ENCODE measurements at regions not wholly inside any gene's neighbourhood (a gene's known extent, or its start where the extent isn't known, plus 50 kb on each side); places are given as distances from the start of the nearest gene placed in this dataset.

GRCh38 chr18:57922885-57923284 is 119.8 kb upstream of the ATP8B1 start:
- Histone ChIP-seq H3K4me1 (ENCODE audit: control insufficient read depth, extremely low read depth, insufficient read depth, low read length) (peaks cover 11% of the 10 kb centered on the region), H4K20me1 (replicated peaks; ENCODE audit: control insufficient read depth, extremely low read depth, insufficient read depth, low read length) (no peaks in the 10 kb centered on the region), H3K4me3 (replicated peaks in 1 of 3; ENCODE audit: insufficient read depth in 1 of 3, low read depth in 1 of 3, low read length in 3 of 3) (no peak overlapping the region), H3K4me2 (ENCODE audit: insufficient read depth, low read length) (no peak overlapping the region), H3K9me3 (replicated peaks; ENCODE audit: control insufficient read depth, insufficient read depth, low read length) (no peaks in the 10 kb centered on the region), H3K36me3 (ENCODE audit: control insufficient read depth in 2 of 2, extremely low read depth in 1 of 2, insufficient read depth in 2 of 2, low read length in 2 of 2) (no peaks in the 10 kb centered on the region), H3K27ac (ENCODE audit: insufficient read depth, low read depth, low read length) (no peak overlapping the region), H3K27me3 (ENCODE audit: control insufficient read depth in 2 of 2, insufficient read depth in 2 of 2, low read length in 2 of 2) (no peaks in the 10 kb centered on the region), H3K9ac (replicated peaks; ENCODE audit: extremely low read depth, insufficient read depth, low read length) (no peak overlapping the region), H3K9me1 (replicated peaks; ENCODE audit: control insufficient read depth, extremely low read depth, insufficient read depth, low read length) (no peaks in the 10 kb centered on the region), H3K79me2 (ENCODE audit: control insufficient read depth, insufficient read depth, low read length) (no peaks in the 10 kb centered on the region), H2AFZ (ENCODE audit: low read depth, low read length) (no peak overlapping the region)
- dilution Hi-C loops (cut with MboI; ENCODE audit: extremely low pct_ligation_motif_present, low sequenced_read_pairs) (no loop called here), intact Hi-C loops (cut with micrococcal nuclease) (no loop called here)
- no peak for DNase-seq (ENCODE audit: low read depth, low spot score)
- POLR2A ChIA-PET: no interaction called here
- FAIRE-seq: no peak
- CTCF ChIA-PET: no interaction called here
- TF ChIP-seq EZH2 (IDR thresholded peaks at IDR 0.05; ENCODE audit: borderline replicate concordance, low read depth, low read length, severe bottlenecking): no peak
- no peak for TF ChIP-seq FOS (IDR thresholded peaks at IDR 0.05; ENCODE audit: borderline replicate concordance, insufficient read depth, low read length)
- no peak for TF ChIP-seq GATA2 (IDR thresholded peaks at IDR 0.05; ENCODE audit: insufficient read depth, insufficient read length, low read depth, low read length)
- no peak for TF ChIP-seq POLR2A (IDR thresholded peaks at IDR 0.05; ENCODE audit: low read depth, low read length)
- no peak for TF ChIP-seq MAX (IDR thresholded peaks at IDR 0.05; ENCODE audit: insufficient read depth, insufficient read length)
- no peak for TF ChIP-seq POLR2AphosphoS5 (IDR thresholded peaks at IDR 0.05; ENCODE audit: insufficient read depth, low read depth, low read length)
- TF ChIP-seq JUN (IDR thresholded peaks at IDR 0.05; ENCODE audit: borderline replicate concordance, insufficient read depth, insufficient read length, low read depth): no peak
- TF ChIP-seq, protein P1, sequence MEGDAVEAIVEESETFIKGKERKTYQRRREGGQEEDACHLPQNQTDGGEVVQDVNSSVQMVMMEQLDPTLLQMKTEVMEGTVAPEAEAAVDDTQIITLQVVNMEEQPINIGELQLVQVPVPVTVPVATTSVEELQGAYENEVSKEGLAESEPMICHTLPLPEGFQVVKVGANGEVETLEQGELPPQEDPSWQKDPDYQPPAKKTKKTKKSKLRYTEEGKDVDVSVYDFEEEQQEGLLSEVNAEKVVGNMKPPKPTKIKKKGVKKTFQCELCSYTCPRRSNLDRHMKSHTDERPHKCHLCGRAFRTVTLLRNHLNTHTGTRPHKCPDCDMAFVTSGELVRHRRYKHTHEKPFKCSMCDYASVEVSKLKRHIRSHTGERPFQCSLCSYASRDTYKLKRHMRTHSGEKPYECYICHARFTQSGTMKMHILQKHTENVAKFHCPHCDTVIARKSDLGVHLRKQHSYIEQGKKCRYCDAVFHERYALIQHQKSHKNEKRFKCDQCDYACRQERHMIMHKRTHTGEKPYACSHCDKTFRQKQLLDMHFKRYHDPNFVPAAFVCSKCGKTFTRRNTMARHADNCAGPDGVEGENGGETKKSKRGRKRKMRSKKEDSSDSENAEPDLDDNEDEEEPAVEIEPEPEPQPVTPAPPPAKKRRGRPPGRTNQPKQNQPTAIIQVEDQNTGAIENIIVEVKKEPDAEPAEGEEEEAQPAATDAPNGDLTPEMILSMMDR (IDR thresholded peaks at IDR 0.05; ENCODE audit: extremely low read depth in 1 of 2, insufficient read depth in 1 of 2, low read depth in 1 of 2, low read length in 2 of 2): no peak
- no peak for TF ChIP-seq MYC (IDR thresholded peaks at IDR 0.05; ENCODE audit: low read depth, low read length)
- BruUV-seq (replicated peaks): no TSS peak

All from endothelial cell of umbilical vein (primary cell).